Glomerular endothelial cell (primary cell): ENCODE measurements at regions not wholly inside any gene's neighbourhood (a gene's known extent, or its start where the extent isn't known, plus 50 kb on each side); places are given as distances from the start of the nearest gene placed in this dataset.
"Not testable (repeated sequence)": the region's sequence is repeated elsewhere in the genome, so short reads cannot be mapped to it uniquely, and the experiment has no call there.

ENCODE experiments used
- DNase-seq: peaks from one replicate; pipeline ENCODE4 v3.0.0-alpha.2; 2011; ENCODE audit warnings: low read depth, low spot score; ENCODE audit errors: extremely low read depth

DNA sequence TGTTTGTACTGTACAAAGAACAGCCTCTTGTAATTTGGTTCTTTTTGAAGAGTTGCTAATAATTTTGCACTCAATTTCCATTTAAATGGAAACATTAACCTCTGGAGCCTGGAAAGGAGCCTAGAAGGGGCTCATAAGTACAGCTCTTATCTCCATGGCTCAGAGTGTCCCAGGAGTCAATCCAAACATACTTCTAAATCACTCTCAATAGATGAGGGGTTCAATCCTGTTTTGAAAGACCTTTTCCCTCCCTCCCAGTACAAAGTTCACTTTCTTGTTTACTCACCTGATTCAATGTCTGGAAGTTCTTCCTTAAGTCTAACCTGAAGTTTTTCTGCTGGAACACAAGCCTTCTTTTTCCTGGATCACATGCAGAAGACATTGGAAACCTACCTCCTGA, 273.0 kb upstream of the PLET1 start:
- no peak for DNase-seq

DNA sequence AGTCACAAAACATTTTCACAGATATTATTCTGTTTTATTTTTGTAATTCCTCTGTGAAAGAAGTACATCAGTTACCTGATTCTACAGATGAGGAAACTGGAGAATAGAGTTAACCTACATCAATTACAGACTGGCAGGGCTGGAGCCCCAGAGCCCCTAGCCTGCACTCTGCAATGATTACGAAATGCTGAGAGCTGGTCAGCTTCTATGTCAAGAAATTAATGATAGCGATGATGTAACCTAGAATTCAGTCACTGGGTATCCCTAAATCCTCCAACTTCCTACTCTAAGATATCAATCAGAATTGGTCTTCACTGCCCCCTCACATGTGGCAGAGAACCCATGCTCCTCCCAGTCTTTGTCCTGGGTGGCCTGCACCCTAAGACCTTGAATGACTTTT, 273.5 kb upstream of the PLET1 start:
- DNase-seq: no peak

DNA sequence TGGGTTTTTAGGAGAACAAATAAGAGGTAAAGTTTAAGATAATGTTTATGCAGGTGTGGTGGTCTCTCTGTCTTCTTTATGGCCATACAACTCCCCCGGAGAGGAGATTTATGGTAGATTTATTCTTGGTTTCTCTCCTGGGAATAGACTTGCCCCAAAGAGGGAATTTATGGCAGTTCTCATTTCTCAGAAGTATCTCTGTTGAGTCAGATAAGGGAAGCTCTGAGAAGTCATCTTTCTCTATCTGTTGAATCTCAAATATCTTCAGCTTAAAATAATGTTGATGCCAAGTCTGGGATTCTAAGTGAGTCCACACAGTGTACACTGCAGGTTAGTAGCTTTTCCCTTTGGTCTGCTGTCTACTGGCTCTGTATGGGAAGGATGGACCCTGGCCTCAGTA, 276.4 kb upstream of the PLET1 start:
- no peak for DNase-seq

GRCh38 chr11:112537846-112538330, 277.2 kb upstream of the PLET1 start:
- no peak for DNase-seq

DNA sequence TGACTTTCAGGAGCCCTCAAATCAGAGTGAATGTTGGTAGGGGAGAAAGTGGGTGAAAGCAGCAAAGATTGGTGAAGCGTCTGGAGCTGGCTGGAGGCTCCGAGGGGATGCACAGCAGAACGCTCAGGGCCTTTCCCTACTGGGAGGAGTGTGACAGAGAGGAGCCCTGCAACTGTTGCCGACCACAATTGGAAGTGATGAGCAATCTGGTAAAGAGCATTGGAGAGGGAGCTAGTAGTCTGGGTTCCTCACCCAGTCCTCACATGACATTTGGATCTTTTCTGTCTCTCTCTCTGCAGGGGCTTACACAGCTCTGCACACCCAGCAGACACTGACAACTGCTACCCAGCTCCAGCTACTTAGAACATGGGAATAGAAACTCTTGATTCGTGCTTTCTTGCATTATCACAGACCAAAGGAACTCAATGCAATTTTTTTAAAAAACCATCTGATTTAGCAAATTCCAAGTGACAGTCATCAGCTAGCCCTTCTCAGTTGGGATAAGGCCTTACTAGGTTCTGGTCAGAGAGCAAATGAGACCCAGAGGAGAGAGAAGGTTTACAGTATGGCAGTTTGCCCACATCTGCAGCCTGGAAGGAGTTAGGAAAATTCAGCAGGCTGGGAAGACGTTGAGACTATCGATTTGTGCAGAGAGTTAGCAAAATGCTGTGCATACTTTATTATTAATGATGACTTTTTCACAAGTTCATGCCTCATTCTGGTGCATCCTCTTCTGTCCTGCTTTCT, 278.0 kb upstream of the PLET1 start:
- no peak for DNase-seq

DNA sequence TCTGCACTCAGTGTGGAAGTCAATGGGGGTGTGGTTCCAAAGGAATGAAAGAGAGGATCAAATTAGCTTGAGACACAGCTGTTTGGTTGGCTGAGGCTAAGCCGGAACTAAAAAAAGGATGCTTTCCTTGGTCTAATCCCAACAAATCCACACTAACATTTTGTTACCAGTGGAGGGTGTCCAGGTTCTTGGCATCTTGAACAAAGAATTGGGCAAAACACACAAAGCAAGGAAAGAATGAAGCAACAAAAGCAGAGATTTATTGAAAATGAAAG, 278.6 kb upstream of the PLET1 start:
- not testable (repeated sequence) for DNase-seq

DNA sequence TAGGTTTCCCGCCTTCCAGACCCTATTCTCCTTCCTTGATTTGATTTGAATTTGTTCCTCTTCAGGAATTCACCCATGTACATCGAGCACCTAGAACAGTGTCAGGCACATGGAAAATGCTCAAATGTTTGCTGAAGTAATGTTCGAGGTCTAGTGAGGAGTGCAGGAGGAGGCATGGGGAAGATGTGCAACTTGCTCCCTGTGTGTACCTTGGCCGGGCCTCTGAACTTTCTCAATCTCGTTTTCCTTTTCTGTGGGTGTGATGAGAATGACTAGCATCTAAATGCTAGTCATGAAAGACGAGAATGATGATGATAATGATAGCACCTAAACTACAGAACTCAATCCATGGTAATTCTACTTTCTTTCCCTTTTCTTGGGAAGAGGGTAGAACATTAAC, 279.1 kb upstream of the PLET1 start:
- no peak for DNase-seq

- no peak for DNase-seq
Observed at GRCh38 chr11:112540261-112540660, 279.6 kb upstream of the PLET1 start.

- no peak for DNase-seq
Observed at GRCh38 chr11:112541140-112542046, 280.7 kb upstream of the PLET1 start.

DNA sequence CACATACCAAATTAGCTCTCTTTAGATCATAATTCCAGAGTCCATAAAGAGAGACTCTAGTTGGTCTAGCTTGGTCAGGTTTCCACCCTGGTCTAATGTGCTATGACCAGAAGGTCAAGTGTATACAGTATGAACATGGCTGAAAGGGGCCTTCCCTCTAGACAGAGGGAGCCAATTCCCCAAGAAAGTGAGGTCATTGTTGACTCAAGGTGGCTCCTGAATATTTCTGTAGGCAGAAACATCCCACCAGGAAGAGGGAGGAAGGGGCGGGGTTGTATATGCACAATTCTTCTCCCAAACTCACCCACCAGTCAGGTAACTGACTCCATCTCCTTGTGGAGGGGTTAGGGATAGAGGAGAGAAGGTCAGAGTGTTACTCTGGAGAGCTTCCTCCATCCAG, 281.8 kb upstream of the PLET1 start:
- DNase-seq: no peak

DNA sequence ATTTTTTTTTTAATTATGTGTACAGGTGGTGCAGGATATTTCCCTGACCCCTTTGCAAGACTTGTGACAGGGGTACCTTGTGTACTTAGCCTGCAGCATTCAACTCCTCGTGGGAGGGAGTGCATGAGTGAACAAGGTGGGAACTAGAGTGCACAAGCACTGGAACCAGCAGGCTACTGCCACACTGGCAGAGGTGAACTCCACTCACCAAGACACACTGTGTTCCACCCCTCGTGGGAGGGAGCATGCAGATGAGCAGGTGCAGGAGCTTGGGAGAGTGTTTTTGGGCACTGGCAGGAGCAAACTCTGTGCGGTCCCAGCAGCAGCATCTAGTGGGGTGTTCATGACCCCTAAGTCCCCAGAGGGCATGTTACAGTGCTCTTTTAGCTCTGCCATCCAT, 282.7 kb upstream of the PLET1 start:
- DNase-seq: no peak

- no peak for DNase-seq
Observed at GRCh38 chr11:112548641-112549040, 288.0 kb upstream of the PLET1 start.

DNA sequence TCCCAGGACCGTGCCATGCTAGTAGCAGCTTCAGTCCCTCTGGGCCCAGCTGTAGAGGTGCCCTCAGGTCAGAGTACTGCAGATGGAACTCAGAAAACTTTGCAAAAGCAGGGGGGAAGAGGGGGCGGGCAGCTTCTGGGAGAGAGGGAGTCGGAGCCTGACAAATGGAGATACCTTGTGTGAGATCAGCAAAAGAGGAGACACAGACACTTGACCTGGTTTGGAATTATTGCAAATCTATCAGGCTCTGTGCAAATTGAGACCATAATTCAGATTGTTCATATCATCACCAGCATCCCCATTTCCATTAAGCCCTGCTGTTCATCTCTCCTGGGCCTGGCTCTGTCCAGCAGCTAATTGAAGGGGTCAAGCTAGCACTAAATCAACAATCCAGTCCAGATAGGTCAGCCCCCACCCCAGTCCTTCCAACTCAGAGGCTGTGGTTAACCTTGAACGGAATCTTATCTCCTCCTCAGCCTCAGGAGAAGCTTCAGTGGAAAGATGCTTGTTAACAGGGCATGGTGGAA, 292.6 kb upstream of the PLET1 start:
- DNase-seq: no peak

DNA sequence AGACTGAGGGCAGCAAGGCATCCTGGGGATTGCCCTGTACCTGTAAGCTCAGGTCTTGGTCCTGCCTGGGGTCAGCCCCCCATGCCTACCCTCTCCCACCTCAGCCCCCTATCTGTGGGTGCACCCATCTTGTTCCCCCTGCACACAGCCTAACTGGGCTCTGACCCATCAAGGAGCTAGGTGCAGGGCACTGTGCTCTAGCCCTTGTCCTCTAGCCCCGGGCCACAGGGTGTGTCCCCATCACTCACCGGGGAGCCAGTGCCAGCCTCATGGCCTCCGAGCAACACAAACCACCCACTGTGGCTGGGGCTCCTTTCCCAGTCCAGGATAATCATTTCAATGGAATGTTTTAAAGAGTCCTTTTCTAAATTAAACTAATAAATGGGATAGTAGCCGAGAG, 293.9 kb upstream of the PLET1 start:
- no peak for DNase-seq

- peak; percentile 2 for DNase-seq
Observed at GRCh38 chr11:112555491-112556364, 295.1 kb upstream of the PLET1 start.

DNA sequence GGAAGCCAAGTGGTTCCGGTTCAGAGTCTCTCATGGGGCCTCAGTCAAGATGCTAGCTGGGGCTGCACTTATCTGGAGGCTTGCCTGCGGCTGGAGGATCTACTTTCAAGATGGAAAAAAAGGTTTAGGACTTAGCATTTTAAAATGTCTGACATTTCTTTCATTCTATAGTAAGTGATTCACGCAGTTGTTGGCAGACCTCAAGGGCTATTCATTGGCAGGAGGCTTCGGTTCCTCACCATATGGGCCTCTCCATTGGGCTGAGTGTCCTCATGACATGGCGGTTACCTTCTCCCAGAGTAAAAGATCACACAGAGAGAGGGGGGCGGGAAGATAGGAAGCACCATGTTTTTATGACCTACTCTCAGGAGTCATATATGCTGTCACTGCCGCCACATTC, 298.0 kb upstream of the PLET1 start:
- no peak for DNase-seq

GRCh38 chr11:112563808-112564207, 303.1 kb upstream of the PLET1 start:
- no peak for DNase-seq

- no peak for DNase-seq
Observed at GRCh38 chr11:112564228-112564955, 303.7 kb upstream of the PLET1 start.

DNA sequence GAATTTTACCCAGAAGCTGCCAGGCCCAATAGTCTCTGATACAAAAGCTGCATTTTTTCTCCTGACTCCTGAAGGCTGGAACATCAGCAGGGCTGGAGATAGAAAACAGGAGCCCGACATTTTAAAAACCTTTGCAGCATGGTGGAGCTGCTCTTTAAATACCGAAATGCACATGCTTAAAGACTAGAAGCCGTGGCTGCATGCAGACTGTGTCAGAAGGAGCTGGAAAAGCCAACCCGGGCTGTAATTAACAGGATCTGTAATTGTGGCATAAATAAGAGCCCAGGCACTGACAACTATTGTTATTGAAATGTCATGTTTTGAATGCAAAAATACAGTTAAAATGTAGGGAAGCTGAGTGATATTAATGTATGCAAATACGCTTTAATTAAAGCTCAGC, 304.9 kb upstream of the PLET1 start:
- DNase-seq: no peak

DNA sequence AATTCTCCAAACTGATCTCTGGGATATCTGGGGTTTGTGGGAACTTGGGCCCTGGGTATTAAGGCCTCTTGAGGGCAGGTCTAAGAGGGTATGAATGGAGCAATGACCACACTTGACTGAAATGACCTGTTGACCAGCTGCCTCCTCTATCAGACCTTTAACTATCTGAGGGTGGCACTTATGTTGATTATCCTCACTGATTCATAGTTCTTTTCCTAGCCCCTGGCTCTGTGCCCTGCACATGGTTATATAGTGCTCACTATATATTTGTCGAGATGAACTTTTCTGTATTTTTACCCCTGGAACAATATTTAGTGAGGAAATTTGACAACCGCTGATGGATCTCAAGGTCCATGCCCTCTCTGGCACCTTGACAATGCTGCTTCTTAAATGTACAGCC, 305.5 kb upstream of the PLET1 start:
- no peak for DNase-seq
